SK-N-SH treated with all-trans-retinoic acid at 6 μM for 48 hours (cell line): ENCODE measurements at regions not wholly inside any gene's neighbourhood (a gene's known extent, or its start where the extent isn't known, plus 50 kb on each side); places are given as distances from the start of the nearest gene placed in this dataset.

Experiments used
- ESRRG ChIP-seq: fragments of 250-450 bp; sonication (Bioruptor Pico); IDR thresholded peaks from 2 replicates; pipeline ENCODE4 v1.6.1; 2021; ENCODE audit warnings: mild to moderate bottlenecking
- RARB ChIP-seq: fragments of 250-450 bp; sonication (Bioruptor Pico); IDR thresholded peaks from 2 replicates; pipeline ENCODE4 v1.8.0; 2021; ENCODE audit warnings: mild to moderate bottlenecking, moderate library complexity
- TOX ChIP-seq: fragments of 250-450 bp; sonication (Bioruptor Pico); IDR thresholded peaks from 2 replicates; pipeline ENCODE4 v1.8.0; 2021; ENCODE audit warnings: mild to moderate bottlenecking, moderate library complexity, borderline replicate concordance
- ZFP3 ChIP-seq: fragments of 250-450 bp; sonication (Bioruptor Pico); IDR thresholded peaks from 2 replicates; pipeline ENCODE4 v1.5.0; 2020; ENCODE audit warnings: mild to moderate bottlenecking, moderate library complexity
- TF ChIP-seq, protein P1 (sequence below): fragments of 250-450 bp; sonication (Bioruptor Pico); IDR thresholded peaks from 2 replicates; pipeline ENCODE4 v1.8.0; 2020; ENCODE audit warnings: mild to moderate bottlenecking, moderate library complexity, borderline replicate concordance

DNA sequence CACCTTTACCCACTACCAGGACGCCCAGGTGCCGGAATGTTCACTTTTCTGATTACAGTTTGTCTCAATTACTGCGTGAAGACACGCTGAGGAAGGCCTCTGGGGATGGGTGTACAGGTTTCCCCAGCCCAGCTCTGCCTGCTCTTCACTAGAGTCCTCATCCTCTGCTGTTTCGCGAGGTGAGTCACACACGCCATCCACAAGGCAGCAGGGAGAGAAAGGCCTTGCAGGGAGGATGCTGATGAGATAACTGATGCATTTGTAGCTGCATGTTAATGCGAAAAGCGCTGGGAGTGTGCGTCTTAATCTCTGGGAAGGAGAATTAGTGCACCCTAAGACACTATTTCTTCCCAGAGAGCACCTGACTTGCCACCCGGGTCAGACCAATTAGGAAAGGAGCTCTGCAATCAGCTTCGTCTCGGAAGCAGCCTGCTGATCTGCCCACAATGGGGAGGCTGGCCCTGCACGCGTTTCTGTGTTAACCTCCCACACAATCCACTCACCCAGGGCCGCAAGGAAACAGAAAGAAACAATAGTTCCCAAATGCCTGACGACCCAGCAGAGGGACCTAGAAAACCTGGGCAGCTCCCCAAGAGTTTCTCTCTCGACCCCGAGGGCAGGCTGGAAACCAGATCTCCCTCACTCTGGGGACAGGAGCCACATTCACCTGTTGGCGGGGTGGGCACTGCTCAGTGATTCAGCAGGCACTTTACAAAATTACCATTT is 578.7 kb downstream of the GLRX3 start:
- TF ChIP-seq RARB (CRISPR knock-in tag) = no peak
- TF ChIP-seq TOX (CRISPR knock-in tag) = no peak
- TF ChIP-seq, protein P1, sequence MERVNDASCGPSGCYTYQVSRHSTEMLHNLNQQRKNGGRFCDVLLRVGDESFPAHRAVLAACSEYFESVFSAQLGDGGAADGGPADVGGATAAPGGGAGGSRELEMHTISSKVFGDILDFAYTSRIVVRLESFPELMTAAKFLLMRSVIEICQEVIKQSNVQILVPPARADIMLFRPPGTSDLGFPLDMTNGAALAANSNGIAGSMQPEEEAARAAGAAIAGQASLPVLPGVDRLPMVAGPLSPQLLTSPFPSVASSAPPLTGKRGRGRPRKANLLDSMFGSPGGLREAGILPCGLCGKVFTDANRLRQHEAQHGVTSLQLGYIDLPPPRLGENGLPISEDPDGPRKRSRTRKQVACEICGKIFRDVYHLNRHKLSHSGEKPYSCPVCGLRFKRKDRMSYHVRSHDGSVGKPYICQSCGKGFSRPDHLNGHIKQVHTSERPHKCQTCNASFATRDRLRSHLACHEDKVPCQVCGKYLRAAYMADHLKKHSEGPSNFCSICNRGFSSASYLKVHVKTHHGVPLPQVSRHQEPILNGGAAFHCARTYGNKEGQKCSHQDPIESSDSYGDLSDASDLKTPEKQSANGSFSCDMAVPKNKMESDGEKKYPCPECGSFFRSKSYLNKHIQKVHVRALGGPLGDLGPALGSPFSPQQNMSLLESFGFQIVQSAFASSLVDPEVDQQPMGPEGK = no peak
- no peak for TF ChIP-seq ZFP3 (CRISPR knock-in tag)
- TF ChIP-seq ESRRG (CRISPR knock-in tag) = no peak
